ENCODE measurements at regions not wholly inside any gene's neighbourhood (a gene's known extent, or its start where the extent isn't known, plus 50 kb on each side); places are given as distances from the start of the nearest gene placed in this dataset.

GRCh38 chr7:32142649-32143048, 72.4 kb upstream of the PDE1C start:
- DNase-seq (ENCODE audit: low read depth), result peak; percentile 31

- no peak for DNase-seq (ENCODE audit: low read depth)
These were observed 70.2 kb upstream of the PDE1C start for GRCh38 chr7:32140210-32140939.

- no peak for DNase-seq (ENCODE audit: low read depth)
These were observed 66.9 kb upstream of the PDE1C start for GRCh38 chr7:32137059-32137458.

- DNase-seq (ENCODE audit: low read depth), result no peak
These were observed 60.9 kb upstream of the PDE1C start for GRCh38 chr7:32131091-32131490.

- no peak for DNase-seq (ENCODE audit: low read depth)
These were observed 56.6 kb upstream of the PDE1C start for GRCh38 chr7:32126843-32127242.

Data from stromal cell of bone marrow (primary cell).